HUDEP-2 (cell line): ENCODE measurements at regions not wholly inside any gene's neighbourhood (a gene's known extent, or its start where the extent isn't known, plus 50 kb on each side); places are given as distances from the start of the nearest gene placed in this dataset.
"Not testable (repeated sequence)": the region's sequence is repeated elsewhere in the genome, so short reads cannot be mapped to it uniquely, and the experiment has no call there.

Source experiments
- DNase-seq, 76 experiments: peaks; one replicate each; lab custom pipeline; 2025; ENCODE audit not compliant: unreplicated experiment in 76 of 76; lab: John Stamatoyannopoulos, UW

GRCh38 chr16:21333683-21334082 lies 55.6 kb upstream of the CRYM start:
- DNase-seq, result not testable (repeated sequence)
